22Rv1 (cell line): ENCODE measurements at regions not wholly inside any gene's neighbourhood (a gene's known extent, or its start where the extent isn't known, plus 50 kb on each side); places are given as distances from the start of the nearest gene placed in this dataset.

Source experiments
- CTCF ChIP-seq: fragments of 450-650 bp; IDR thresholded peaks from 2 replicates; pipeline ENCODE4 v1.5.1; 2017; ENCODE audit warnings: mild to moderate bottlenecking
- ZFX ChIP-seq: fragments of 450-650 bp; IDR thresholded peaks from 2 replicates; pipeline ENCODE4 v1.6.1; 2017; ENCODE audit warnings: antibody characterized with exemption, borderline replicate concordance

GRCh38 chr3:178369006-178369405, 167.2 kb upstream of the KCNMB2 start:
- no peak for TF ChIP-seq CTCF
- no peak for TF ChIP-seq ZFX
